ENCODE measurements at regions not wholly inside any gene's neighbourhood (a gene's known extent, or its start where the extent isn't known, plus 50 kb on each side); places are given as distances from the start of the nearest gene placed in this dataset.

GRCh38 chr20:21941941-21942805 is 236.7 kb downstream of the PAX1 start:
- TF ChIP-seq CTCF (IDR thresholded peaks at IDR 0.05): no peak
- TF ChIP-seq POLR2A (IDR thresholded peaks at IDR 0.05): no peak

Data from body of pancreas (tissue), 4 donors.